ENCODE measurements at regions not wholly inside any gene's neighbourhood (a gene's known extent, or its start where the extent isn't known, plus 50 kb on each side); places are given as distances from the start of the nearest gene placed in this dataset.
"Not testable (repeated sequence)": the region's sequence is repeated elsewhere in the genome, so short reads cannot be mapped to it uniquely, and the experiment has no call there.

GRCh38 chr6:150751296-150751695 lies 114.2 kb upstream of the MTHFD1L start:
- H3K36me3 ChIP-seq (ENCODE audit: control insufficient read depth, insufficient read depth, low read length): no peaks in the 10 kb centered on the region
- no peak for TF ChIP-seq CTCF (IDR thresholded peaks at IDR 0.05; ENCODE audit: insufficient read depth, low read length, poor library complexity, severe bottlenecking)
- no peak for DNase-seq (ENCODE audit: extremely low read depth, insufficient read length)
- no peaks in the 10 kb centered on the region for H3K27me3 ChIP-seq (replicated peaks; ENCODE audit: control insufficient read depth, insufficient read depth, low read length)
- H3K4me3 ChIP-seq (replicated peaks; ENCODE audit: low read depth, low read length): no peak overlapping the region

- DNase-seq (ENCODE audit: extremely low read depth, insufficient read length): no peak
- Histone ChIP-seq H3K4me3 (replicated peaks; ENCODE audit: low read depth, low read length) (no peak overlapping the region), H3K27me3 (replicated peaks; ENCODE audit: control insufficient read depth, insufficient read depth, low read length) (no peaks in the 10 kb centered on the region), H3K36me3 (ENCODE audit: control insufficient read depth, insufficient read depth, low read length) (no peaks in the 10 kb centered on the region)
- TF ChIP-seq CTCF (IDR thresholded peaks at IDR 0.05; ENCODE audit: insufficient read depth, low read length, poor library complexity, severe bottlenecking): no peak
Observed at GRCh38 chr6:150752409-150752808, 113.1 kb upstream of the MTHFD1L start.

DNA sequence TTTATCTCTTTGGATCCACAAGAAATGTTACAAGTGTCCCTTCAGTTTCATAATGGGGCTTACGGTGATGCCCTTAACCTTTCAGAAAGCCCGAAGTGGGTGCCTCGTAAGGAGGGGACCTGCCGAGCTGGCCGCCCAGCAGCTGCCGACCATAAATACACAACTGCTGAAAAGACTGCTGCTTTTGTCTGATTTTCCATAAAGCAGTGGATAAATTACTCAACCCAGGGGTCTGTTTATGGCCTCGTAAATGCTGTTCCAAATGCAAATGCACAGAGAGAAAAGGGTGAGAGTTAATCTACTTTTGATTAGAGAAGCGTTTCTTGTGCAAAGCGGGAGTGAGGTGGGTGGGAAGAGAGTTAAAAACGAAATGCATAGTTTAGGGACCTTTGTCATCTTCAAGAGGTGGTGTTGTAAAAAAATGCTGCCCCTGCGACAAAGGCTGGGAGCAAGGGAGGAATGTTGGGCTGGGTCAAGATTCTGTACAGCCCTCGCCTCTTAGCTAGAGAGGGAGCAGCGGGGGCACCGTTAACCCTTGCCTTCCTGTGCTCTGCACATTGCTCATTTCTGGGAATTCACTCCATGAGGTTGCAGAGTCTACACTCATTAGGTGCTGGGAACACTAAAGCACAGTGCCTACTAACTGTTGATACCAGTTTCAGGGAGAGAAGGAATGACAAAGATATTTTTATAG lies 112.0 kb upstream of the MTHFD1L start:
- Histone ChIP-seq H3K36me3 (ENCODE audit: control insufficient read depth, insufficient read depth, low read length) (no peaks in the 10 kb centered on the region), H3K4me3 (replicated peaks; ENCODE audit: low read depth, low read length) (no peak overlapping the region), H3K27me3 (replicated peaks; ENCODE audit: control insufficient read depth, insufficient read depth, low read length) (no peaks in the 10 kb centered on the region)
- no peak for DNase-seq (ENCODE audit: extremely low read depth, insufficient read length)
- TF ChIP-seq CTCF (IDR thresholded peaks at IDR 0.05; ENCODE audit: insufficient read depth, low read length, poor library complexity, severe bottlenecking): no peak

- Histone ChIP-seq H3K4me3 (replicated peaks; ENCODE audit: low read depth, low read length) (no peak overlapping the region), H3K27me3 (replicated peaks; ENCODE audit: control insufficient read depth, insufficient read depth, low read length) (no peaks in the 10 kb centered on the region), H3K36me3 (ENCODE audit: control insufficient read depth, insufficient read depth, low read length) (no peaks in the 10 kb centered on the region)
- no peak for TF ChIP-seq CTCF (IDR thresholded peaks at IDR 0.05; ENCODE audit: insufficient read depth, low read length, poor library complexity, severe bottlenecking)
- no peak for DNase-seq (ENCODE audit: extremely low read depth, insufficient read length)
Observed at GRCh38 chr6:150755042-150755441, 110.5 kb upstream of the MTHFD1L start.

GRCh38 chr6:150755524-150755923 lies 110.0 kb upstream of the MTHFD1L start:
- no peaks in the 10 kb centered on the region for H3K27me3 ChIP-seq (replicated peaks; ENCODE audit: control insufficient read depth, insufficient read depth, low read length)
- TF ChIP-seq CTCF (IDR thresholded peaks at IDR 0.05; ENCODE audit: insufficient read depth, low read length, poor library complexity, severe bottlenecking): no peak
- no peak for DNase-seq (ENCODE audit: extremely low read depth, insufficient read length)
- H3K4me3 ChIP-seq (replicated peaks; ENCODE audit: low read depth, low read length): no peak overlapping the region
- no peaks in the 10 kb centered on the region for H3K36me3 ChIP-seq (ENCODE audit: control insufficient read depth, insufficient read depth, low read length)

GRCh38 chr6:150756173-150756572 lies 109.3 kb upstream of the MTHFD1L start:
- Histone ChIP-seq H3K36me3 (ENCODE audit: control insufficient read depth, insufficient read depth, low read length) (no peaks in the 10 kb centered on the region), H3K4me3 (replicated peaks; ENCODE audit: low read depth, low read length) (no peak overlapping the region), H3K27me3 (replicated peaks; ENCODE audit: control insufficient read depth, insufficient read depth, low read length) (no peaks in the 10 kb centered on the region)
- no peak for TF ChIP-seq CTCF (IDR thresholded peaks at IDR 0.05; ENCODE audit: insufficient read depth, low read length, poor library complexity, severe bottlenecking)
- no peak for DNase-seq (ENCODE audit: extremely low read depth, insufficient read length)

- not testable (repeated sequence) for DNase-seq (ENCODE audit: extremely low read depth, insufficient read length); H3K36me3 ChIP-seq (ENCODE audit: control insufficient read depth, insufficient read depth, low read length); H3K4me3 ChIP-seq (replicated peaks; ENCODE audit: low read depth, low read length)
Observed at GRCh38 chr6:150757807-150758206, 107.7 kb upstream of the MTHFD1L start.

More at GRCh38 chr6:150757807-150758206, 107.7 kb upstream of the MTHFD1L start:
- not testable (repeated sequence) for H3K27me3 ChIP-seq (replicated peaks; ENCODE audit: control insufficient read depth, insufficient read depth, low read length)
